Left lung (tissue), 4 donors: ENCODE measurements at regions not wholly inside any gene's neighbourhood (a gene's known extent, or its start where the extent isn't known, plus 50 kb on each side); places are given as distances from the start of the nearest gene placed in this dataset.

Source experiments
- ATAC-seq: fragments of 200-7000 bp; cut with Tn5 transposase; one replicate; pipeline ENCODE4 v1.9.1; 2020; ENCODE audit warnings: moderate library complexity
- DNase-seq, 4 donors: peaks; one replicate each; pipeline ENCODE4 v3.0.0-alpha.2; 2013 to 2020
- H3K27ac ChIP-seq, 2 donors: fragments of 200-600 bp; sonication (generic) in 1 of 2; one replicate each; pipeline versions ENCODE4 v1.5.0 to v1.8.0; 2020 to 2021
- H3K27me3 ChIP-seq, 2 donors: fragments of 200-600 bp; sonication (generic) in 1 of 2; one replicate each; pipeline versions ENCODE4 v1.5.0 to v1.8.0; 2020 to 2021
- H3K36me3 ChIP-seq, 2 donors: fragments of 200-600 bp; sonication (generic) in 1 of 2; one replicate each; pipeline versions ENCODE4 v1.5.0 to v1.8.0; 2020 to 2021
- H3K4me1 ChIP-seq, 2 donors: fragments of 200-600 bp; one replicate each; pipeline ENCODE4 v1.8.0; 2021
- H3K4me3 ChIP-seq, 2 donors: fragments of 200-600 bp; sonication (generic) in 1 of 2; one replicate each; pipeline versions ENCODE4 v1.5.0 to v1.8.0; 2020 to 2021; ENCODE audit warnings: mild to moderate bottlenecking in 1 of 2
- H3K9me3 ChIP-seq, 2 donors: fragments of 200-600 bp; sonication (generic) in 1 of 2; one replicate each; pipeline versions ENCODE4 v1.5.0 to v1.8.0; 2020 to 2021
- CTCF ChIP-seq, 2 donors: fragments of 200-600 bp; sonication (generic) in 1 of 2; IDR thresholded peaks; one replicate each; pipeline versions ENCODE4 v1.5.0 to v1.8.0; 2021; ENCODE audit warnings: antibody characterized with exemption in 2 of 2
- intact Hi-C, 2 donors: fragments of 100-400 bp; cut with DNase I; formaldehyde crosslinking; loops; one replicate each; pipeline versions ENCODE4 v1.11.2 to v1.14.2; 2022
- donor health status: DM: no; HTN: yes; CAD: no.
- donor health status: DM: no; HTN: no; CAD: no.

GRCh38 chr3:110165370-110165743, 828.0 kb upstream of the DPPA4 start:
- ATAC-seq (peak; percentile 61), DNase-seq (no peak)

GRCh38 chr3:110165753-110166152, 828.4 kb upstream of the DPPA4 start:
- no peak for DNase-seq
- no peaks in the 10 kb centered on the region for H3K4me1 ChIP-seq
- no peaks in the 10 kb centered on the region for H3K9me3 ChIP-seq
- H3K36me3 ChIP-seq, result no peaks in the 10 kb centered on the region
- no peaks in the 10 kb centered on the region for H3K27me3 ChIP-seq
- intact Hi-C loops, result no loop called here
- no peak overlapping the region for H3K4me3 ChIP-seq
- no peak for ATAC-seq
- no peak for TF ChIP-seq CTCF (IDR thresholded peaks at IDR 0.05)
- H3K27ac ChIP-seq, result no peak overlapping the region

More at GRCh38 chr3:110165370-110165743, 828.0 kb upstream of the DPPA4 start:
- intact Hi-C loops, result no loop called here
- Histone ChIP-seq H3K27ac (no peak overlapping the region), H3K27me3 (no peaks in the 10 kb centered on the region), H3K4me3 (no peak overlapping the region), H3K4me1 (no peaks in the 10 kb centered on the region), H3K36me3 (no peaks in the 10 kb centered on the region), H3K9me3 (no peaks in the 10 kb centered on the region)
- TF ChIP-seq CTCF (IDR thresholded peaks at IDR 0.05), result no peak

DNA sequence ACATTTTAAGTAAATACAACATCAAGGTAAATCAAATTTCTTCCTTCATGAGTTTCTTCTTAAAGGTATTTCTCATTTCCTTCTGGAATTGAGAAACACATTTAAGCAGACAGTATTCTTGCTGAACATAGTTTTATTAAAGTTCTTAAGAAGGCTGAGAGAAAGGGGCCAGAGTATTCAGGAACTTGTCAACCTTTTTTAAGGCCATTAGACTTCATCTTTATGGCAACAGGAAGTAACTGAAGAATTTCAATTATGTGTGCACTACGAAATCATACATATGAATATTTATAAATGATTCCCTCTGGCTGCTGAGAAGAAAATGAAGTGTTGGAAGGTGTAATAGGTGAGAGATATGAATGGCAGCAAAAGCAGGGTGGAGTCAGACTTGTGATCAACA, 829.4 kb upstream of the DPPA4 start:
- Histone ChIP-seq H3K4me3 (no peak overlapping the region), H3K27me3 (no peaks in the 10 kb centered on the region), H3K36me3 (no peaks in the 10 kb centered on the region), H3K27ac (no peak overlapping the region), H3K9me3 (no peaks in the 10 kb centered on the region), H3K4me1 (no peaks in the 10 kb centered on the region)
- no peak for DNase-seq
- no peak for TF ChIP-seq CTCF (IDR thresholded peaks at IDR 0.05)
- intact Hi-C loops, result no loop called here
- no peak for ATAC-seq

DNA sequence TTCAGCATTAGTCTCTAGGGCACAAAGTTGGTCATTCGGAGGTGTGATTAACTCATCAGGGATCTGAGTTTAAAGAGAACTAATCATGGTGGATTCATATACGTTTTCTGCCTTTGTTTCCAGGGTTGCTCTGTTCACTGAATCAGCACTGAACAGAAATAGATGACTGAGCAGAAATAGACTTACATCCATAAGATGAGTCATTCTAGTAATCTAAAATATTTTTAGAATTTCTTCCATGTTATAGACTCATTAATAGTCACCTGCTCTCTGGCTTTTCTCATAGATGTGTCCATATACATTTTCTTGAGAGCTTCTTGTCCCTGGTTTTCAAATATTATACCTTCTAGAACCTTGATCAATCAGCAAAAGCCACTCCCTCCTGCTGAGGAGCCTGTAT, 837.6 kb upstream of the DPPA4 start:
- no peaks in the 10 kb centered on the region for H3K9me3 ChIP-seq
- no peak overlapping the region for H3K27ac ChIP-seq
- ATAC-seq, result no peak
- intact Hi-C loops, result no loop called here
- no peak for TF ChIP-seq CTCF (IDR thresholded peaks at IDR 0.05)
- H3K27me3 ChIP-seq, result no peaks in the 10 kb centered on the region
- no peak overlapping the region for H3K4me3 ChIP-seq
- no peaks in the 10 kb centered on the region for H3K36me3 ChIP-seq
- H3K4me1 ChIP-seq, result no peaks in the 10 kb centered on the region
- DNase-seq, result no peak

DNA sequence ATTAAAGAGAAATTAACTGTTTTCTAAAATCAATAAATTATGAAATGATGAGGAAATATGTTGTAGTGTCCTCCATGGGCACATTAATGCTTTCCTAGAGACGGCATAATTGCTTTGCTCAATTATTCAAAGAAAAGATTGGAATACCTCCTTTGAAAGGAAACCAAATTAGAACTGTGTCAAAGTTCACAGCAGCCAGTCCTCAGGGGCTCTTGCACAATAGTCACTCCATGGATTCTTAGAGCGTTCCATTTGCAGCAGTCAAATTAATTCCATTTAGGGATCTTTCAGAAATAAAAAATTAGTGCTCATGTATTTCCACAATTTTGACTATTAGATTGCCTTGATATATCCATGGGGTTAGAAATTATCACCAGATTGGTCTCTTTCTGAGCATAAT, 841.6 kb upstream of the DPPA4 start:
- Histone ChIP-seq H3K36me3 (no peaks in the 10 kb centered on the region), H3K27ac (no peak overlapping the region), H3K4me1 (no peaks in the 10 kb centered on the region), H3K27me3 (no peaks in the 10 kb centered on the region), H3K9me3 (no peaks in the 10 kb centered on the region), H3K4me3 (no peak overlapping the region)
- DNase-seq (peak in 1 of 4 donors; percentile 18), ATAC-seq (peak; percentile 47)
- TF ChIP-seq CTCF (IDR thresholded peaks at IDR 0.05), result no peak
- intact Hi-C loops, result no loop called here
